H1 (cell line): ENCODE measurements at regions not wholly inside any gene's neighbourhood (a gene's known extent, or its start where the extent isn't known, plus 50 kb on each side); places are given as distances from the start of the nearest gene placed in this dataset.

Experiments used
- BCL11A ChIP-seq, 2 experiments: IDR thresholded peaks; one replicate each; pipeline ENCODE4 v1.6.1; 2011; ENCODE audit warnings: low read depth in 2 of 2, low read length in 2 of 2, mild to moderate bottlenecking in 2 of 2
- MAFK ChIP-seq: IDR thresholded peaks from 2 replicates; pipeline ENCODE4 v1.6.1; 2012; ENCODE audit warnings: low read depth, mild to moderate bottlenecking, improper control_type of control experiment, low read length
- MAX ChIP-seq: IDR thresholded peaks from 2 replicates; pipeline ENCODE4 v1.6.1; 2012; ENCODE audit warnings: inconsistent platforms
- RNF2 ChIP-seq: fragments of 200-900, 300-1000 bp; sonication (generic); IDR thresholded peaks from 2 replicates; pipeline ENCODE4 v1.7.1; 2016; ENCODE audit warnings: borderline replicate concordance, low read depth, mild to moderate bottlenecking, antibody characterized with exemption, low read length; ENCODE audit not compliant: poor library complexity, severe bottlenecking; ENCODE audit errors: missing control alignments
- SIRT6 ChIP-seq: IDR thresholded peaks from one replicate; pipeline ENCODE4 v1.7.1; 2012; ENCODE audit warnings: low read length, inconsistent platforms

- TF ChIP-seq RNF2 (no peak), MAFK (no peak), BCL11A (IDR thresholded peaks at IDR 0.05; ENCODE audit: low read depth in 2 of 2, low read length in 2 of 2) (no peak), SIRT6 (no peak), MAX (no peak)
Observed at GRCh38 chr18:75753753-75754152, 326.2 kb upstream of the SMIM21 start (continued).
